ENCODE measurements at regions not wholly inside any gene's neighbourhood (a gene's known extent, or its start where the extent isn't known, plus 50 kb on each side); places are given as distances from the start of the nearest gene placed in this dataset.

DNA sequence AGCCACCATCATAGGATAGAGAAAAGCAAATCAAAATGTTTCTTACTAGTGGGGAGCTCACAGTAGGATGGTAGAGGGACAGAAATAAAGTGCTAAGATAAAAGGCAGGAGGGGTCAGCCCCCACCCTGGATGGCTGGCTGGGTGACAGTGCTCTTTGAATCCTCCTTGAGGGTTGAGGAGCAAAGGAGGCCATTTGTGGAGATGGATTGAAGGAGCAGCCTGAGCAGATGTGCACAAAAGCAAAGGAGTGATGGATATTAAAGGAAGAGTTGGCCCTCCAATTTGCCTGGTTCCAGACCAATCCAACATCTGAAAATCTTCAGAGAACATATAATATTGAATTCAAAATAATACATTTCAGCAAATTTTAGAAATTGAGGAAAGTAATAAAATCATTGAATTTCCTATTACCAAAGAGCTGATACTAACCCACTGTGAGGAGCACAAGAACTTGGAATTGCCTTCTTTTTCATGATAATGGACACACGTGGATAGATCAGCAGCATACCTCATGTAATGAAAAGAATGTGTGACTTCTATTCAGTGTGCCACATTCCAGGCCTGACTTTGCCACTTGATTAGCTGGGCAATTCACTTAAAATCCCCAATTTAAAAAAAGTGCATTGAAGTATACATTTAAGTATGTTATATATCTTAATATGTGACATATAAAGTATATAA lies 287.0 kb downstream of the FAT3 start:
- TF ChIP-seq, protein P1, sequence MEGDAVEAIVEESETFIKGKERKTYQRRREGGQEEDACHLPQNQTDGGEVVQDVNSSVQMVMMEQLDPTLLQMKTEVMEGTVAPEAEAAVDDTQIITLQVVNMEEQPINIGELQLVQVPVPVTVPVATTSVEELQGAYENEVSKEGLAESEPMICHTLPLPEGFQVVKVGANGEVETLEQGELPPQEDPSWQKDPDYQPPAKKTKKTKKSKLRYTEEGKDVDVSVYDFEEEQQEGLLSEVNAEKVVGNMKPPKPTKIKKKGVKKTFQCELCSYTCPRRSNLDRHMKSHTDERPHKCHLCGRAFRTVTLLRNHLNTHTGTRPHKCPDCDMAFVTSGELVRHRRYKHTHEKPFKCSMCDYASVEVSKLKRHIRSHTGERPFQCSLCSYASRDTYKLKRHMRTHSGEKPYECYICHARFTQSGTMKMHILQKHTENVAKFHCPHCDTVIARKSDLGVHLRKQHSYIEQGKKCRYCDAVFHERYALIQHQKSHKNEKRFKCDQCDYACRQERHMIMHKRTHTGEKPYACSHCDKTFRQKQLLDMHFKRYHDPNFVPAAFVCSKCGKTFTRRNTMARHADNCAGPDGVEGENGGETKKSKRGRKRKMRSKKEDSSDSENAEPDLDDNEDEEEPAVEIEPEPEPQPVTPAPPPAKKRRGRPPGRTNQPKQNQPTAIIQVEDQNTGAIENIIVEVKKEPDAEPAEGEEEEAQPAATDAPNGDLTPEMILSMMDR (IDR thresholded peaks at IDR 0.05; ENCODE audit: borderline replicate concordance, extremely low read depth, low read length, poor library complexity, severe bottlenecking), result no peak
- TF ChIP-seq EZH2 (IDR thresholded peaks at IDR 0.05; ENCODE audit: borderline replicate concordance, low read depth, low read length, severe bottlenecking), result no peak
